ENCODE measurements at regions not wholly inside any gene's neighbourhood (a gene's known extent, or its start where the extent isn't known, plus 50 kb on each side); places are given as distances from the start of the nearest gene placed in this dataset.

GRCh38 chr5:121008041-121008440 lies 543.9 kb downstream of the PRR16 start:
- no peak for TF ChIP-seq POLR2A (IDR thresholded peaks at IDR 0.05)
- no peak for TF ChIP-seq CTCF (IDR thresholded peaks at IDR 0.05)

Data from Peyer's patch (tissue), 4 donors.